Activated CD4-positive, alpha-beta memory T cell treated with anti-CD3 and anti-CD28 coated beads for 36 hours (primary cell): ENCODE measurements at regions not wholly inside any gene's neighbourhood (a gene's known extent, or its start where the extent isn't known, plus 50 kb on each side); places are given as distances from the start of the nearest gene placed in this dataset.

ENCODE experiments used
- CTCF ChIA-PET: fragments of 350-600 bp; sonication (Branson Sonifier 250); formaldehyde crosslinking; loops from one replicate; lab custom pipeline; 2021; ENCODE audit warnings: antibody characterized with exemption, inconsistent platforms; lab: Charles Lee
- POLR2A ChIA-PET: fragments of 350-600 bp; sonication (Branson Sonifier 250); formaldehyde crosslinking; loops from one replicate; lab custom pipeline; 2021; ENCODE audit warnings: antibody characterized with exemption; lab: Charles Lee
- DNase-seq: peaks from one replicate; pipeline ENCODE4 v3.0.0-alpha.2; 2020
- H3K27ac Mint-ChIP-seq: one replicate; pipeline ENCODE4 v1.8.0; 2021; ENCODE audit warnings: mixed read lengths
- H3K27me3 Mint-ChIP-seq: one replicate; pipeline ENCODE4 v1.8.0; 2021; ENCODE audit warnings: mixed read lengths
- H3K36me3 Mint-ChIP-seq: one replicate; pipeline ENCODE4 v1.8.0; 2021; ENCODE audit warnings: mixed read lengths
- H3K4me1 Mint-ChIP-seq: one replicate; pipeline ENCODE4 v1.8.0; 2021; ENCODE audit warnings: low read depth, mixed read lengths
- H3K4me3 Mint-ChIP-seq: one replicate; pipeline ENCODE4 v1.8.0; 2021; ENCODE audit warnings: mild to moderate bottlenecking, mixed read lengths
- H3K9me3 Mint-ChIP-seq: one replicate; pipeline ENCODE4 v1.8.0; 2021; ENCODE audit warnings: mixed read lengths
- intact Hi-C: fragments of 100-400 bp; cut with micrococcal nuclease; formaldehyde crosslinking; loops from one replicate; pipeline ENCODE4 v1.15.1; 2023

DNA sequence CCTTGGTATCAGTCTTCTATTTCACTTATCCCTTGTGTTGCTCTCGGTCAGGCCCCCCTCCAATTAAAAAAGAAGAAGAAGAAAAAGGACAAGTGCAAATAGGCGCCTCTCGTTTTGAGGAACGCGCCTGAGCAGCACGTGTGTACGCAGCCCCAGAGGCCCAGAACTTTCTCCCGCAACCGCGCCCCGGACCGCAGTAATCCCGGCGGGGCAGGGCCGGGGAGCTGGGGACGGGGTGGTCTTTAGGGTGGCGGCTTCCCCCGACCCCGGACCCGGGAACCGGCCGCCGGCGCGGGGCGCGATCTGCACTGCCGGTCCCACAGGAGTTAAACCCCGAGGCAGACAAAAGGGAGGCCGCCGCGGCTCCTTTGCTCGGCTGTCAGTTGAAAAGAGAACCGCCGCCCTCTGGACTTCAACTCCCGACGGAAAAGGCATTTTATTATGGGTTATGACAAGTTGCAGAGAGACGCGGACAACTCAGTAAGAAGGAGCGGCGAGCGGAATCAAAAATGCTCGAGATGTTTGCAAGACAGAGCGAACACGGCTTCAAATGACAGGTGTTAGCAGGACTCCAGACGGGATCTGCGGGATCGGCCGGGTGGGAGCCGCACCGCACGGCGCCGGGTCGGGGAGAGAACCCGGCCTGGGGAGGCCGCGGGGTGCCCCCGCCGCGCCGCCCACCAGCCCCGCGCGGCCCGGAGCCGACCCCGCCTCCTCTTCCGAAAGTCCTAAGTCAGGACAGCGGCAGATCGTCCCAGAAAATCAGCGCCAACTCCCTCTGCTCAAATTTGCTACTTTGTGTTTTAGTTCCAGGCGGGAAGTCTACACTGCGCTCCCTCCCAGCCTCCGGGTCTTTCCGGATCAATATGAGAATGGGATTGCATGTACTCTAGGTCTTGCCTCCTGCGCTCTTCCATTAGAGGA lies 79.0 kb downstream of the NR2F2 start:
- intact Hi-C loops, result loop anchor here (5.0 kb wide), 1 partner anchor 77 kb away; the partner anchor contains the start of gene NR2F2
- POLR2A ChIA-PET, result no interaction called here
- Mint-ChIP-seq H3K9me3 (no peaks in the 10 kb centered on the region), H3K4me1 (peaks cover 2% of the 10 kb centered on the region), H3K27ac (no peak overlapping the region), H3K36me3 (no peaks in the 10 kb centered on the region), H3K27me3 (peaks cover 63% of the 10 kb centered on the region), H3K4me3 (no peak overlapping the region)
- CTCF ChIA-PET, result no interaction called here
- DNase-seq, result no peak

DNA sequence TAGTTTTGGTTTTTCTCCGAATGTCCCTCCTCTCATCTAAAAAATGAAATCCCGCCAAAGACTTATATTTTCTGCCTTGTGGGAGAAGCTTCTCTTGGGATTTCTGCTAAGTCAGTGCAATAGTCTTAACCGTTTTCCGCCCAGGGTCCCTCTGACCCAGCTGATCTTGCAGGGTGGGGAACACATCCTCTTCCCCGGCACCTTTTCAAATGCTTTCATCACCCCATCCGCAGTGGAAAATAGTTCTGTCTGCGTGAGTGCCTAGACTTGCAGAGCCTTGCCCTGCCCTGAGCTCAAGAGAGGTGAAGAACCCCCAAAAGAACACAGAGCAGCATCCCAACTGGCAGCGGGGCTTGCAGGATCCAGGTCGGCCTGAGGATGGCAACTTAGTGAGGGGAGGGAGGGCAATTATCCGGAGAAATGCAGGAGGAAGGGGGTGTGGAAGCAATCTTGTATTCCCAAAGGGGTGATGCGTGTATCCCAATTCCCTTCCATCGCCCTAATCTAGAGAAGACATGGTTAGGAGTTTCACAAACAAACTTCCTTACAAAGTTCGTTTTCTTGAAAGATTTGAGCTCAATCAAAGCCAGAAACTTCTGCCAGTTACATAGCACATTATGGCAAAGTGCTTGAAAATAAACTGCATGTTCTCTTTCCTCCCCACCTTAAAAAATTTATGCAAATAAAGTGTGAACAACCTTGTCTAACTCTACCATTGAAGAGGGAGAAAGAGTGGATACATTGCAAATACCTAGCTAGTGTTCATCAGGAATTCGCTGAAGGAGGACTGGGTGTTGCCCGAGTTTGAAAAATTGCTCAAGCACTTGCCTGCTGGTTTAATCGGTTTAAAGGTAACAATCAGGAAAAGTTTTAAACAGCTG lies 79.9 kb downstream of the NR2F2 start:
- peaks cover 2% of the 10 kb centered on the region for H3K4me1 Mint-ChIP-seq
- no peak overlapping the region for H3K4me3 Mint-ChIP-seq
- peaks cover 70% of the 10 kb centered on the region for H3K27me3 Mint-ChIP-seq
- intact Hi-C loops, result loop anchor here (5.0 kb wide), 1 partner anchor 78 kb away; the partner anchor contains the start of gene NR2F2
- DNase-seq, result no peak
- no peaks in the 10 kb centered on the region for H3K9me3 Mint-ChIP-seq
- H3K36me3 Mint-ChIP-seq, result no peaks in the 10 kb centered on the region
- POLR2A ChIA-PET, result no interaction called here
- H3K27ac Mint-ChIP-seq, result no peak overlapping the region
- CTCF ChIA-PET, result no interaction called here

DNA sequence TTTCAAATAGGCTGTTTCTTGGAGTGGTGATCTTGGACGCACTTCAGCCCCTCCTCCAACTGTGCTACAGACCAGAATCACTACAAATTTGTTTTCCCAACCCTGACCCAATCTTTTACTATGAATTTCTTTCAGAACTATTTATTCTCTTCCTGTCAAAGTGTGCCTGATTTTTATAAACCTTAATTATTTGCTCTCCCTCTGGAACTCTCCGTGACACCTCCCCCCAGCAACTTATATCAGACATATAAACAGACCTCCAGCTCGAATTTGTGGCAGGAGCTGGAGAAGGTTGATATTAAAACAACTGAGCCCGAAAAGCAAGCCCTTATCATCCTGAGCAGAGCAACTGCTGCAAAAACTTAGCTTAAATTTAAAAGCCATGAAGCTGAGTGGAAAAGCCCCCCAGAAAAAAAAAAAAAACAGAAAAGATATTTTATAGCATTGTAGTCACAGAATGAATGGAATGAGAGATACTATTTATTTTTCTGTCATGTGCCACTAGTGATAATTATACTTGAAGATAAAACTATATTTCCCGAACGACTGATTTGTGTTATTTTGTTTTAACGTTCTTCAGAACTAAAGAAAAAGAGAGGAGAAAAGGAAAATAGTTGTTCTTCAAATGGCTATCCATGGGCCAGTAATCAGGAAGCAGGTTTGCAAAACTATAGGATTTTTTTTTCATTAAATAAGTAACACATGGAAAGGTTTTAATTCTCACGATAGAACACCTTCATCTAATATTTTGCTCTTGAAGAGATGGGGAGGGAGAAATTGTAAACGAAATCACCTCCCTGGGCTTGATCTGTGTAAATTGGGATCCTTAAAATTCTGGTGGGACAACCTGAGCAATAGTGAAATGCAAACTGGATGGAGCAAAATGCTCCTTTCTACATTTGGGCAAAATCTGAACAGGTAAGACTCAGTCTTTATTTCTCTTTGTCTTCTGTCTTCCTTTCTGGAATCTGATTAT lies 80.8 kb downstream of the NR2F2 start:
- no peak for DNase-seq
- ChIA-PET CTCF (no interaction called here), POLR2A (no interaction called here)
- H3K27ac Mint-ChIP-seq, result no peak overlapping the region
- peaks cover 2% of the 10 kb centered on the region for H3K4me1 Mint-ChIP-seq
- no peaks in the 10 kb centered on the region for H3K9me3 Mint-ChIP-seq
- no peaks in the 10 kb centered on the region for H3K36me3 Mint-ChIP-seq
- intact Hi-C loops, result loop anchor here (5.0 kb wide), 1 partner anchor 79 kb away; the partner anchor contains the start of gene NR2F2
- peaks cover 70% of the 10 kb centered on the region for H3K27me3 Mint-ChIP-seq
- H3K4me3 Mint-ChIP-seq, result no peak overlapping the region

DNA sequence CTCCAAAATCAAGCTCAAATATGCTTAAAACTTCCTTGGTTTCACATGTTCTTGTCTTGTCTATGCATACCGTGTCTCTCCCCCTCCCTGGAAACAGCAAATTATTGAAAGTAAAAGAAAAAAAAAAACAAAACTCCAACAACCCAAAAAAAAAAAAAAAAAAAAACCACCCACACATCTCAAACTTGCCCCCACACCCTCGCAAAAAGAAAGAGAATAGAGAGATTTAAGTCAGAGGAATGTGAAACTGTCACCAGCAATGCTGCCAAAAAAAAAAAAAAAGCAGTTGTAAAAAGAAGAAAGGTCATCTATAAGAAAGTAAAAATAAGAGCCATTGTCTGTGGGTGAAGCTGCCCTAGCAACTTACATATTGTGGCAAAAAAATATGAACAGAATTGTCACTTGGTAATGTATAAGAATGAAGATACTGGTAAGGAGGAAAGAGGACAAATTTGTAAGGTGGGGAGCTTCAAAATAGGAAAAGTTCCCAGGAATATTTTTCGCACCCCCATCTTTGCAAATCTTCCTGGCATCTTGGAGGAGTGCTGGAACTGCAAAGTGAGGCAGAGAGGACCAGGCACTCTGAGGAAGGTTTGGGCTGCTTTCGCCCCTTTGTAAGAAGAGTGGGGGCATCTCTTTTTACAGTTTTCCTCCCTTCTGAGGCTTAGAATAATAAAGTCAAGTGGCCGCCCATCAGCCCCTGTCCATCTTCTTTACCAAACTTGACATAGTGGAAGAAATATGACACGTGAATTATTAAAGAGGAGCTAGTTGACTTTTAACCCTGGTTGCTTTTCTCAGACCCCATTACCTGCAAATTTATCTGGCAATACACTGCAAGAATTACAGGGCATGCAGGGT lies 81.8 kb downstream of the NR2F2 start:
- CTCF ChIA-PET, result no interaction called here
- H3K4me3 Mint-ChIP-seq, result no peak overlapping the region
- no peak for DNase-seq
- intact Hi-C loops, result loop anchor here (5.0 kb wide), 1 partner anchor 80 kb away; the partner anchor contains the start of gene NR2F2
- POLR2A ChIA-PET, result no interaction called here
- H3K27me3 Mint-ChIP-seq, result peaks cover 71% of the 10 kb centered on the region
- H3K9me3 Mint-ChIP-seq, result no peaks in the 10 kb centered on the region
- no peak overlapping the region for H3K27ac Mint-ChIP-seq
- H3K36me3 Mint-ChIP-seq, result no peaks in the 10 kb centered on the region
- peaks cover 2% of the 10 kb centered on the region for H3K4me1 Mint-ChIP-seq

DNA sequence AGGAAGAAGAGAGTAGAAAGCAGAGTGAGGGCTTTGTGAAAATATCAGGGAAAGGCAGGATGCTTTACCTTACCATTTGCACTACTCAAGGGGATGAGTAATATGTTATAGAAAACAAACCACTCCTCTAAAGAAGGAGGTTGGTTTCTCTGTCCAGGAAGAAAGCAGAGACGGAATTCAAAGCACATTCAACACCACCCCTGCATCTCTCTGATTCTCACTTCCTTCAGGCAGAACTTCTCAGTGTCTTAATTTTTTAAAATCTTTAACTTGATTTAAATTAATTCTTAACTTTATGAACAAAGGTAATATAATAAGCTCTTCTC lies 82.4 kb downstream of the NR2F2 start:
- CTCF ChIA-PET, result no interaction called here
- H3K9me3 Mint-ChIP-seq, result no peaks in the 10 kb centered on the region
- H3K27ac Mint-ChIP-seq, result no peak overlapping the region
- intact Hi-C loops, result loop anchor here (5.0 kb wide), 1 partner anchor 81 kb away; the partner anchor contains the start of gene NR2F2
- H3K36me3 Mint-ChIP-seq, result no peaks in the 10 kb centered on the region
- H3K27me3 Mint-ChIP-seq, result peaks cover 72% of the 10 kb centered on the region
- no peak for DNase-seq
- H3K4me1 Mint-ChIP-seq, result peaks cover 5% of the 10 kb centered on the region
- H3K4me3 Mint-ChIP-seq, result no peak overlapping the region
- POLR2A ChIA-PET, result no interaction called here

DNA sequence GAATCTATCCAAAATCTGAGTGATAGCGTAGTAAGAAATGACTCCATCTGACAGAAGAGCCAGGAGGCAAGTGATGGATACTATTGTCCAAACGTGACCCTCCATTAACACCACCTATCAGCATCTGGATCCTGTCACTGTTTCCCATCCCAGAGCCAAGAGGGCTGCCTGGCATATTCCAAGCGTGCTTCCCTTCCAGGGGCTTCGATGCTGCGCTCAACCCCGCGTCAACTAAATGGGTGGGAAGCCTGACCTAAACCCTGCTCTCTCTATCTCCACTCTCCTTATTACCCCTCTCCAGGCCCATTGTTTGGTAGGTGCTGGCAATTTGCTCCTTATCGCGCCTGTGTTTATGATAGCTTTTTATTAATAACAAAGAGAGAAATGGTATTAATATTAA lies 83.2 kb downstream of the NR2F2 start:
- CTCF ChIA-PET, result no interaction called here
- no peak for DNase-seq
- POLR2A ChIA-PET, result no interaction called here
- Mint-ChIP-seq H3K36me3 (no peaks in the 10 kb centered on the region), H3K27ac (no peak overlapping the region), H3K4me3 (no peak overlapping the region), H3K4me1 (peaks cover 5% of the 10 kb centered on the region), H3K27me3 (peaks cover 75% of the 10 kb centered on the region), H3K9me3 (no peaks in the 10 kb centered on the region)
- intact Hi-C loops, result loop anchor here (5.0 kb wide), 1 partner anchor 81 kb away; the partner anchor contains the start of gene NR2F2

DNA sequence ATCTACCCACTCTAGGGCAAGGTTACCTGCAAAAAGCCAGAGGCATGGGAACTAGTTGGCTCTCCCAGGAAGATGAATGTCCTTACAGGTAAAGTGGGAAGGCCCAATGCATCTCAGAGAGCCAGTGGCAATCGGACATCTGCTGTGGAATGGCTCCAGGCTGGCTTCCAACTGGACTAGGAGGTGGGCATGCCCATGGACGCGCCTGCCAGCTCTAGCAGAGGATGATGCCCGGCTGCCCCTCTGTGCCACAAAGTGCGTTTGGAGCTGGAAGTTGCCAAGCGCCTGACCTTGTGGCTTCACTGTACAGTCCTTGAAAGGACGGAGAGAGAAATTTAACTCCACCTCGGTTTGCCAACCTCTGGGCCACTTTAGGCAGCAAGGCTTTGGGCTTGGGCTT lies 84.4 kb downstream of the NR2F2 start:
- peaks cover 2% of the 10 kb centered on the region for H3K4me1 Mint-ChIP-seq
- H3K27ac Mint-ChIP-seq, result no peak overlapping the region
- H3K4me3 Mint-ChIP-seq, result no peak overlapping the region
- no peaks in the 10 kb centered on the region for H3K36me3 Mint-ChIP-seq
- no peak for DNase-seq
- POLR2A ChIA-PET, result no interaction called here
- CTCF ChIA-PET, result no interaction called here
- H3K27me3 Mint-ChIP-seq, result peaks cover 77% of the 10 kb centered on the region
- intact Hi-C loops, result loop anchor here (5.0 kb wide), 2 partner anchors 53 to 83 kb away; partner anchors contain the start of gene NR2F2
- no peaks in the 10 kb centered on the region for H3K9me3 Mint-ChIP-seq

DNA sequence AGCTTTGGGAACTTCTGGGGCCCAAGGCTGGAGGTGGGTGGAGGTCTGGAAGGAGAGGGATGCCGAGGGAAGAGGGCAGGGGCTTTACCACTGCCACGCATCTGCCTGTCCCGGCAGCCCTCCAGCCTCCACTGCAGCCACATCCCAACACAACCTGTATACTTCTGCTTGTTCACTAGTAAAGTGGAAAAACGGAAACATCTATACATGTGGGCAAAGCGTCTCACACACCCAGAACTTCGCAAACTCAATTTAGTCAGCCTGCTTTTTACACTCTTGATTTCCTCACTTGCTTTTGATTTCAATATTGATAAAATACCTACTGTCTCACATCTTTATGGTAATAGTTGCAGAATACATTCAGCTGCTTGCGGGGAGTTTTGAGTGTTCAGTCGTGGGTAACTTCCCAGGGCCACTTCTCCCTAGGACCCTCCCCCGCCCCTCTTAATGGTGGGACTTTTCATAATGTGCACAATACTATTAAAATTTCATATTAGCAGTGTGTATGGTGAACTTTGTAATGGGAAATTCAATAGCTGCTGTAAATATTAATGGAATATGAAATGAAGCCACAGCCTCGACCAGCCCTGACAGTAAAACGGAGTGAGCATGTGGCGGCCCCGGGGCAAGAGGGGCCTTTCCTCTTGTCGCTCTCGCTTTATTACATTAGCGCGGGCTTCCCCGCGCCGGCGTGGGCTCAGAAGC lies 85.2 kb downstream of the NR2F2 start:
- no peaks in the 10 kb centered on the region for H3K36me3 Mint-ChIP-seq
- no peak overlapping the region for H3K4me3 Mint-ChIP-seq
- peaks cover 2% of the 10 kb centered on the region for H3K4me1 Mint-ChIP-seq
- ChIA-PET POLR2A (no interaction called here), CTCF (no interaction called here)
- no peak for DNase-seq
- peaks cover 71% of the 10 kb centered on the region for H3K27me3 Mint-ChIP-seq
- intact Hi-C loops, result loop anchor here (5.0 kb wide), 1 partner anchor 53 kb away; no protein-coding TSS in a partner anchor
- no peaks in the 10 kb centered on the region for H3K9me3 Mint-ChIP-seq
- H3K27ac Mint-ChIP-seq, result no peak overlapping the region

DNA sequence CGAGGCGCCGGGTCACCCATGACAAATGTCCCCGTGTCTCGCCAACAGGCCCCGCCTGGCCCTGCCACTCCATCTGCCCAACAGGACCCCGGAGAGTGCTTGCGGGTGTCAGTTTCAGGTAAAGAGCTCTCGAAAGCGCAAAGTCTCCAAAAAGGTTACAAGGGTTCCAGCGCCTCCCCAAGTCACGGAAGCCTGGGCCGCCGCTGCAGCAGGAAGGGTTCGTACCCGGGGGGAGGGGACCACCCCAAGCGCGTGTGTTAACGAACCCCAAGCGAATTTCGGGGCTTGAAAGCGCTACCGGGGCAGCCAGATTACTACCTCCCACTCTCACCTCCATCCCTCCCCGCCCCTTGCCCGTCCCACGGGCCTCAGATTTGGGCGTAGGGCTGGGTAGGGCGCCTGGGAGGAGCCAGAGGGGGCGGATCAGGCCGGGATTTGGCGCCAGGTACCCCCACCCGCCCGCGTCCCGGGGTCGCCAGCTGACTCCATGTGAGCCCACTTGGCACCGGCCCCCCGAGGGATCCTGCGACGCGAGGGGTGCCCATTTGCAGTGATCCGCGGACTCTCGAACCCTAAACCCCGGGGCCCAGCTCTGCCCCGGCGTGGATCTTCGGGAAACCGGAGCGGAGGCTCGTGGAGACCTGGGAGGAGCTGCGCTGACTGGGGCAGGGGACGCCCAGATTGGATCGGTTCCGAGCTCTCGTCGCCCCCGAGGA lies 85.9 kb downstream of the NR2F2 start:
- intact Hi-C loops, result loop anchor here (5.0 kb wide), 1 partner anchor 54 kb away; no protein-coding TSS in a partner anchor
- H3K36me3 Mint-ChIP-seq, result no peaks in the 10 kb centered on the region
- ChIA-PET CTCF (no interaction called here), POLR2A (no interaction called here)
- peaks cover 69% of the 10 kb centered on the region for H3K27me3 Mint-ChIP-seq
- DNase-seq, result no peak
- H3K9me3 Mint-ChIP-seq, result no peaks in the 10 kb centered on the region
- peaks cover 2% of the 10 kb centered on the region for H3K4me1 Mint-ChIP-seq
- H3K4me3 Mint-ChIP-seq, result no peak overlapping the region
- no peak overlapping the region for H3K27ac Mint-ChIP-seq
